ENCODE measurements at regions not wholly inside any gene's neighbourhood (a gene's known extent, or its start where the extent isn't known, plus 50 kb on each side); places are given as distances from the start of the nearest gene placed in this dataset.
"Not testable (repeated sequence)": the region's sequence is repeated elsewhere in the genome, so short reads cannot be mapped to it uniquely, and the experiment has no call there.

DNA sequence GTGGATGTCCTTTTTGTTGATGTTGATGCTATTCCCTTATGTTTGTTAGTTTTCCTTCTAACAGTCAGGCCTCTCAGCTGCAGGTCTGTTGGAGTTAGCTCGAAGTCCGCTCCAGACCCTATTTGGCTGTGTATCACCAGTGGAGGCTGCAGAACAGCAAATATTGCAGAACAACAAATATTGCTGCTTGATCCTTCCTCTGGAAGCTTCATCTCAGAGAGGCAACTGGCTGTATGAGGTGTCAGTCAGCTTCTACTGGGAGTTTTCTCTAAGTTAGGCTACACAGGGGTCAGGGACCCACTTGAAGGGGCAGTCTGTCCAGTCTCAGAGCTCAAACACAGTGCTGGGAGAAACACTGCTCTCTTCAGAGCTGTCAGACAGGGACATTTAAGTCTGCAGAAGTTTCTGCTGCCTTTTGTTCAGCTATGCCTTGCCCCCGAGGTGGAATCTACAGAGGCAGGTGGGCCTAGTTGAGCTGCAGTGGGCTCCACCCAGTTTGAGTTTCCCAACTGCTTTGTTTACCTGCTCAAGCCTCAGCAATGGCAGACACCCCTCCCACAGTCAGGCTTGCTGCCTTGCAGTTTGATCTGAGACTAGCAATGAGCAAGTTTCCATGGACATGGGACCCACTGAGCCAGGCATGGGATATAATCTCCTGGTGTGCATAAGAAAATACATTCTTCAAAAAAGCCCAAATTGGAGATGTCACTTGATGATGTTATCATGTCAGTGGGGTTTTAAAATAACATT is 99.5 kb downstream of the KDM5D start:
- DNase-seq (ENCODE audit: low read depth): no peak
- no peak overlapping the region for H3K4me3 ChIP-seq (ENCODE audit: low read depth, low read length)

- H3K4me3 ChIP-seq (ENCODE audit: low read depth, low read length): no peak overlapping the region
- no peak for DNase-seq (ENCODE audit: low read depth)
Measured at GRCh38 chrY:19637651-19638347, 106.7 kb downstream of the KDM5D start.

- DNase-seq (ENCODE audit: low read depth): no peak
- H3K4me3 ChIP-seq (ENCODE audit: low read depth, low read length): no peak overlapping the region
Measured at GRCh38 chrY:19628926-19629325, 115.6 kb downstream of the KDM5D start.

- no peak for DNase-seq (ENCODE audit: low read depth)
- H3K4me3 ChIP-seq (ENCODE audit: low read depth, low read length): no peak overlapping the region
Measured at GRCh38 chrY:19622392-19622791, 122.1 kb downstream of the KDM5D start.

GRCh38 chrY:19621756-19622155 is 122.8 kb downstream of the KDM5D start:
- DNase-seq (ENCODE audit: low read depth): no peak
- no peak overlapping the region for H3K4me3 ChIP-seq (ENCODE audit: low read depth, low read length)

DNA sequence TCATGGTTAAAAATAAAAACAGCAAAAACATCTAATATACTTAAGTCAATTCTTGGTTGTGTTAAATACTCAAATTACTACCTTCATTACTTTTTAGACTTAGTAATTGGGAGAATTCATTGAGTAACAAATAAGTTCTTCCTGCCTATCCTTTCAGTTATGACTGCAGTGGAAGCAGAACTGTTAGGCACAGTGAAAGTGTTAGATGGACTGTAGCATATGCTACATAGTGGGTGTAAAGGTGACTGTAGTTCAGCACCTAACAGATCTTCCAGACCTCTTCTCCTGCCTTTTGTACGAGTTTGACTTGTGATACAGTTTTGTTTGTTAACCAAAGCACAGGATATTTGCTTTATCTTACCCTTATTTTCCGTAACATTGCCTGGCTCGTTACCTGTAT is 143.4 kb downstream of the KDM5D start:
- H3K4me3 ChIP-seq (ENCODE audit: low read depth, low read length): no peak overlapping the region
- DNase-seq (ENCODE audit: low read depth): no peak

DNA sequence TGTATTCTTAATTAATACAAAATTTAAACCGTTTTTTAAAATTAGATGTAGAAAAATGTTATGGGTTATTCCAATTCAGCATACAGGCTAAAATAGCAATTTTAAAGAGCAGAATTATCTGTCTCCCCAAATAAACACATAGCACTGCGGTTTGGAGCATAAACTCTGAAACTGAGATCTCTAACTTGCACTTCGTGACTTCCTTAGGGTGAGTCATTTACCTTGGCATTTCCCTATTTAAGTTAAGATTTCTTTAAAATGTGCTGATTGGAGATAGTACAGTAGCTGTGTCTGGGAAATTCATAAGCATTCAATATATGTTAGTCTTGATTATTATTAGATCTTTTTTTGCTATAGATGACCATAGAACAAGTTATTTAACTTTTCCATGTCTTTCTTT is 143.8 kb downstream of the KDM5D start:
- no peak for DNase-seq (ENCODE audit: low read depth)
- no peak overlapping the region for H3K4me3 ChIP-seq (ENCODE audit: low read depth, low read length)

- no peak overlapping the region for H3K4me3 ChIP-seq (ENCODE audit: low read depth, low read length)
- no peak for DNase-seq (ENCODE audit: low read depth)
Measured at GRCh38 chrY:19590235-19590634, 154.3 kb downstream of the KDM5D start.

DNA sequence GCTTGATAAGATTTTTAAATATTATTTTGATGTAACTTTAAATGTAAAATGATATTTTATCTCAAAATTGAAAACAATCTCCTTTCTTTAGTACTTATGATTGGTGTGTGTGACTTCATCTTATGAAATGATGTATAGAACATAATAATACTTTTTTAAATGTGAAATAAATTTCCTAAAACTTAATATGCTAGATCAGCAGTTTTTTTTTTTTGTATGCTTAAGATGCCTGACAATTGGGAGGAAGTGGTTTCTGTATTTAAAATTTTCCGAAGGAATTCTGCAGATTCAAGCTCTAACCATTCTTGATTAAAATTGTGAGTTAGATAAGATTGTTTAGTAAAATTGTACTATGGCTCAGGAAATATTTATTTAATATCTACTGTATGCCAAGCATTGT is 154.9 kb downstream of the KDM5D start:
- no peak overlapping the region for H3K4me3 ChIP-seq (ENCODE audit: low read depth, low read length)
- DNase-seq (ENCODE audit: low read depth): no peak

DNA sequence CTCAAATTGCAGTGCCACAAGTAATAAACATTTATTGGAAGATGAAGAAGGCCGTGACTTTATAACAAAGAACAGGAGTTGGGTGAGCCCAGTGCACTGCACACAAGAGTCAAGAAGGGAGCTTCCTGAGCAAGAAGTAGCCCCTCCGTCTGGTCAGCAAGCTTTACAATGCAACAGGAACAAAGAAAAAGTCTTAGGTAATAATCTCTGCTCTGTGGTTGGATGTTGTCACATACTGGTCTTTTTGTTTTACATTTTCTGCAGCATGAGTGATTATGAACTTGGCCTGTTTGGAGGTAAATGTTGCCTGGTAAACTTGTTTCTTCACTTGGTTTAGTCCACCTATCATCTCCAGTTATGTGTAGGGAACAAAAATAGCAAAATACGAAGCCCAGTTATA is 157.2 kb downstream of the KDM5D start:
- no peak for DNase-seq (ENCODE audit: low read depth)
- no peak overlapping the region for H3K4me3 ChIP-seq (ENCODE audit: low read depth, low read length)

DNA sequence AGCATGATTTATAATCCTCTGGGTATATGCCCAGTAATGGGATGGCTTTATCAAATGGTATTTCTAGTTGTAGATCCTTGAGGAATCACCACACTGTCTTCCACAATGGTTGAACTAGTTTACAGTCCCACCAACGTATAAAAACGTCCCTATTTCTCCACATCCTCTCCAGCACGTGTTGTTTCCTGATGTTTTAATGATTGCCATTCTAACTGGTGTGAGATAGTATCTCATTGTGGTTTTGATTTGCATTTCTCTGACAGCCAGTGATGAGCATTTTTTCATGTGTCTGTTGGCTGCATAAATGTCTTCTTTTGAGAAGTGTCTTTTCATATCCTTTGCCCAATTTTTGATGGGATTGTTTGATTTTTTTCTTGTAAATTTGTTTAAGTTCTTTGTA is 163.5 kb downstream of the KDM5D start:
- H3K4me3 ChIP-seq (ENCODE audit: low read depth, low read length); DNase-seq (ENCODE audit: low read depth): not testable (repeated sequence)

GRCh38 chrY:19578281-19578874 is 166.1 kb downstream of the KDM5D start:
- no peak overlapping the region for H3K4me3 ChIP-seq (ENCODE audit: low read depth, low read length)
- no peak for DNase-seq (ENCODE audit: low read depth)

DNA sequence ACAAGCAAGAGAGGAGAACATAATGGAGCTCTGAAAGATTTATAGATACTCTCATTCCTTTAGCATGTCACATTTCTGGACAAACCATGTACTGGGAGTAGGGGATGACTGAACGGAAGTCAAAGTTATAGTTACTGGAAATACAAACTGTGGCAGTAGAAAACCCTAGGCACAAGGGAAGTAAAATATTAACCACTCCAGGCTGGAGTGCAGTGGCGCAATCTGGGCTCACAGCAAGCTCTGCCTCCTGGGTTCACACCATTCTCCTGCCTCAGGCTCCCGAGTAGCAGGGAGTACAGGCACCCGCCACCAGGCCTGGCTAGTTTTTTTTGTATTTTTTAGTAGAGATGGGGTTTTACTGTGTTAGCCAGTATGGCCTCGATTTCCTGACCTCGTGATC is 167.3 kb downstream of the KDM5D start:
- no peak overlapping the region for H3K4me3 ChIP-seq (ENCODE audit: low read depth, low read length)
- DNase-seq (ENCODE audit: low read depth): no peak

DNA sequence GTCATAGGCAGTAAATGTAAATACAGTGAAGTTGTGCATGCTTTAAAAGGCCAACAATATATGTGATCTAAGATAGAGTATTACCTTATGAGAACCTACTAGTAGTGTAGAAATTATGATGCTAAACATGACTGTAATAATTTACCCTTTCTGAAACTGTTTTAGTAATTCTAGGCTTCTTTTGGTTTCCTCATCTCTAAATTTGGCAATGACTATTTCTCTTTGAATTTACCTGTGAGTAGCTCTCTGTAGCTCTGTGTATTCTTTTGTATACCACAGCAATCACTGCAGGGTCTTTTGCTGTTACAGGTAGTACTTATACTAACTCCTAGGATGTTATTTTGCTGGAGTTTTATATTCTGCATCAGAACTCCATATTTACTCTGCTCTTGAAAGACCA is 169.6 kb downstream of the KDM5D start:
- no peak overlapping the region for H3K4me3 ChIP-seq (ENCODE audit: low read depth, low read length)
- no peak for DNase-seq (ENCODE audit: low read depth)

GRCh38 chrY:19573646-19574045 is 170.9 kb downstream of the KDM5D start:
- DNase-seq (ENCODE audit: low read depth): no peak
- no peak overlapping the region for H3K4me3 ChIP-seq (ENCODE audit: low read depth, low read length)

- DNase-seq (ENCODE audit: low read depth): no peak
- H3K4me3 ChIP-seq (ENCODE audit: low read depth, low read length): no peak overlapping the region
Measured at GRCh38 chrY:19570999-19571398, 173.5 kb downstream of the KDM5D start.

- H3K4me3 ChIP-seq (ENCODE audit: low read depth, low read length): peak overlapping the region; percentile 77
- DNase-seq (ENCODE audit: low read depth): no peak
Measured at GRCh38 chrY:19567943-19568342, 176.6 kb downstream of the KDM5D start.

- H3K4me3 ChIP-seq (ENCODE audit: low read depth, low read length): peak overlapping the region; percentile 77
- DNase-seq (ENCODE audit: low read depth): peak; percentile 89
Measured at GRCh38 chrY:19567051-19567921, 177.2 kb downstream of the KDM5D start.

GRCh38 chrY:19559161-19559560 is 185.4 kb downstream of the KDM5D start:
- DNase-seq (ENCODE audit: low read depth): no peak

More at GRCh38 chrY:19559161-19559560, 185.4 kb downstream of the KDM5D start:
- H3K4me3 ChIP-seq (ENCODE audit: low read depth, low read length): no peak overlapping the region
